ENCODE measurements at regions not wholly inside any gene's neighbourhood (a gene's known extent, or its start where the extent isn't known, plus 50 kb on each side); places are given as distances from the start of the nearest gene placed in this dataset.
"Not testable (repeated sequence)": the region's sequence is repeated elsewhere in the genome, so short reads cannot be mapped to it uniquely, and the experiment has no call there.

- TF ChIP-seq GATA2 (IDR thresholded peaks at IDR 0.05; ENCODE audit: insufficient read depth, insufficient read length, low read depth, low read length) = no peak
- TF ChIP-seq FOS (IDR thresholded peaks at IDR 0.05; ENCODE audit: borderline replicate concordance, insufficient read depth, low read length) = no peak
- no peak for TF ChIP-seq MYC (IDR thresholded peaks at IDR 0.05; ENCODE audit: low read depth, low read length)
- no peak for TF ChIP-seq MAX (IDR thresholded peaks at IDR 0.05; ENCODE audit: insufficient read depth, insufficient read length)
- no peak for TF ChIP-seq JUN (IDR thresholded peaks at IDR 0.05; ENCODE audit: borderline replicate concordance, insufficient read depth, insufficient read length, low read depth)
- TF ChIP-seq EZH2 (IDR thresholded peaks at IDR 0.05; ENCODE audit: borderline replicate concordance, low read depth, low read length, severe bottlenecking) = no peak
- no peak for TF ChIP-seq CTCF (IDR thresholded peaks at IDR 0.05; ENCODE audit: extremely low read depth in 1 of 2, insufficient read depth in 1 of 2, low read depth in 1 of 2, low read length in 2 of 2)
- no peak for TF ChIP-seq POLR2A (IDR thresholded peaks at IDR 0.05; ENCODE audit: low read depth, low read length)
- no peak for TF ChIP-seq POLR2AphosphoS5 (IDR thresholded peaks at IDR 0.05; ENCODE audit: insufficient read depth, low read depth, low read length)
- Histone ChIP-seq H3K79me2 (ENCODE audit: control insufficient read depth, insufficient read depth, low read length) (no peaks in the 10 kb centered on the region), H3K4me2 (ENCODE audit: insufficient read depth, low read length) (no peak overlapping the region), H3K4me1 (ENCODE audit: control insufficient read depth, extremely low read depth, insufficient read depth, low read length) (no peaks in the 10 kb centered on the region), H3K9me3 (replicated peaks; ENCODE audit: control insufficient read depth, insufficient read depth, low read length) (no peaks in the 10 kb centered on the region), H3K4me3 (replicated peaks in 1 of 3; ENCODE audit: insufficient read depth in 1 of 3, low read depth in 1 of 3, low read length in 3 of 3) (no peak overlapping the region), H3K27me3 (ENCODE audit: control insufficient read depth in 2 of 2, insufficient read depth in 2 of 2, low read length in 2 of 2) (peaks cover 0 to 4% of the 10 kb centered on the region in 2 experiments), H4K20me1 (replicated peaks; ENCODE audit: control insufficient read depth, extremely low read depth, insufficient read depth, low read length) (no peaks in the 10 kb centered on the region), H3K9ac (replicated peaks; ENCODE audit: extremely low read depth, insufficient read depth, low read length) (no peak overlapping the region), H3K27ac (ENCODE audit: insufficient read depth, low read depth, low read length) (no peak overlapping the region), H3K36me3 (ENCODE audit: control insufficient read depth in 2 of 2, extremely low read depth in 1 of 2, insufficient read depth in 2 of 2, low read length in 2 of 2) (no peaks in the 10 kb centered on the region), H2AFZ (ENCODE audit: low read depth, low read length) (no peak overlapping the region), H3K9me1 (replicated peaks; ENCODE audit: control insufficient read depth, extremely low read depth, insufficient read depth, low read length) (no peaks in the 10 kb centered on the region)
- POLR2A ChIA-PET = no interaction called here
- no TSS peak for BruUV-seq (replicated peaks)
- CTCF ChIA-PET = no interaction called here
- dilution Hi-C loops (cut with MboI; ENCODE audit: extremely low pct_ligation_motif_present, low sequenced_read_pairs) (no loop called here), intact Hi-C loops (cut with micrococcal nuclease) (no loop called here)
- DNase-seq (ENCODE audit: low read depth, low spot score) (no peak), FAIRE-seq (no peak)
These were observed 252.3 kb upstream of the PODXL start for GRCh38 chr7:131808736-131809135.

- H3K27ac ChIP-seq (ENCODE audit: insufficient read depth, low read depth, low read length); H3K9me3 ChIP-seq (replicated peaks; ENCODE audit: control insufficient read depth, insufficient read depth, low read length); H3K9ac ChIP-seq (replicated peaks; ENCODE audit: extremely low read depth, insufficient read depth, low read length); dilution Hi-C loops (cut with MboI; ENCODE audit: extremely low pct_ligation_motif_present, low sequenced_read_pairs); H3K4me1 ChIP-seq (ENCODE audit: control insufficient read depth, extremely low read depth, insufficient read depth, low read length); FAIRE-seq; H3K36me3 ChIP-seq (ENCODE audit: control insufficient read depth in 2 of 2, extremely low read depth in 1 of 2, insufficient read depth in 2 of 2, low read length in 2 of 2); CTCF ChIA-PET; POLR2A ChIA-PET; DNase-seq (ENCODE audit: low read depth, low spot score); H2AFZ ChIP-seq (ENCODE audit: low read depth, low read length); H3K9me1 ChIP-seq (replicated peaks; ENCODE audit: control insufficient read depth, extremely low read depth, insufficient read depth, low read length); BruUV-seq (replicated peaks); H3K4me2 ChIP-seq (ENCODE audit: insufficient read depth, low read length); H3K79me2 ChIP-seq (ENCODE audit: control insufficient read depth, insufficient read depth, low read length); H3K4me3 ChIP-seq (replicated peaks in 1 of 3; ENCODE audit: insufficient read depth in 1 of 3, low read depth in 1 of 3, low read length in 3 of 3); H3K27me3 ChIP-seq (ENCODE audit: control insufficient read depth in 2 of 2, insufficient read depth in 2 of 2, low read length in 2 of 2); intact Hi-C loops (cut with micrococcal nuclease); H4K20me1 ChIP-seq (replicated peaks; ENCODE audit: control insufficient read depth, extremely low read depth, insufficient read depth, low read length): not testable (repeated sequence)
These were observed 251.7 kb upstream of the PODXL start for GRCh38 chr7:131808156-131808555.
